ENCODE measurements at regions not wholly inside any gene's neighbourhood (a gene's known extent, or its start where the extent isn't known, plus 50 kb on each side); places are given as distances from the start of the nearest gene placed in this dataset.

GRCh38 chr20:4459081-4459480, 210.0 kb upstream of the ADRA1D start:
- no peak for TF ChIP-seq CTCF (IDR thresholded peaks at IDR 0.05; ENCODE audit: insufficient read depth, low read length, missing control alignments)
- POLR2A ChIA-PET: no interaction called here
- no peak overlapping the region for H3K4me3 ChIP-seq (ENCODE audit: low read depth, low read length)
- DNase-seq (ENCODE audit: low read depth, low spot score): no peak
- CTCF ChIA-PET: no interaction called here

GRCh38 chr20:4457566-4458543, 208.8 kb upstream of the ADRA1D start:
- DNase-seq (ENCODE audit: low read depth, low spot score): no peak
- no peak for TF ChIP-seq CTCF (IDR thresholded peaks at IDR 0.05; ENCODE audit: insufficient read depth, low read length, missing control alignments)
- POLR2A ChIA-PET: no interaction called here
- CTCF ChIA-PET: no interaction called here
- H3K4me3 ChIP-seq (ENCODE audit: low read depth, low read length): no peak overlapping the region

DNA sequence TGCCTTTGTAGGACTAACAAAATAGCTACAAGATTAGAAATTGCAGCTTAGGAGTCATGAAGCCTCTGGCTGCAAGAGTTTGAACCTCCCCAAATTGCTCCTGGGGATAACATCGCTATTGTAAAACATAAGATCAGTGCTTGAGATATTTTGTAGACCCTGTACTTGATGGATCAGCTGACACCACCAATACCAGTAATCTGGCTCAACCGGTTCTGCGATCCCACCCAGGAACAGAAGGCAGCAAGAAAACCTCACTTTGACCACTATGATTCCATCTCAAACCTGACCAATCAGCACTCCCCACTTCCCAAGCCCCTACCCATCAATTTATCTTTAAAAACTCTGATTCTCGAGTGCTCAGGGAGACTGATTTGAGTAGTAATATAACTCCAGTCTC, 206.9 kb upstream of the ADRA1D start:
- POLR2A ChIA-PET: no interaction called here
- TF ChIP-seq CTCF (IDR thresholded peaks at IDR 0.05; ENCODE audit: insufficient read depth, low read length, missing control alignments): no peak
- CTCF ChIA-PET: no interaction called here
- no peak overlapping the region for H3K4me3 ChIP-seq (ENCODE audit: low read depth, low read length)
- DNase-seq (ENCODE audit: low read depth, low spot score): no peak

- no peak for TF ChIP-seq CTCF (IDR thresholded peaks at IDR 0.05; ENCODE audit: insufficient read depth, low read length, missing control alignments)
- CTCF ChIA-PET: no interaction called here
Measured at GRCh38 chr20:4455301-4455701, 206.2 kb upstream of the ADRA1D start.

DNA sequence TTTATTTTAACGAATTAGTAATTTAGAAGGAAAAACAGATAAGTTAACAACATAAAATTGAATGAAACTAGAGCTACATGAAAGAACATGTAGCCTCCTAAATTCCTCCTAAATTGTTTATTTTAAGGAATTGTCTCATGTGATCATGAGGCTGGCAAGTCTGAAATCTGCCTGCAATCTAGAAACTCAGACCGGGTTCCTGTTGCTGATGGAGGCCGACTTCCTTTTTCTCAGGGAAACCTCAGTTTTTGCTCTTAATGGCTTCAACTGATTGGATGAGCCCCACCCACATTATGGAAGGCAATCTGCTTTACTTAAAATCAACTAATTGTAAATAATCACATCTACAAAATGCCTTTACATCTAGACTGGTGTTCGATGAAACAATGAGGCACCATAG, 205.0 kb upstream of the ADRA1D start:
- CTCF ChIA-PET: no interaction called here
- POLR2A ChIA-PET: no interaction called here
- no peak for DNase-seq (ENCODE audit: low read depth, low spot score)
- H3K4me3 ChIP-seq (ENCODE audit: low read depth, low read length): no peak overlapping the region
- TF ChIP-seq CTCF (IDR thresholded peaks at IDR 0.05; ENCODE audit: insufficient read depth, low read length, missing control alignments): no peak

More at GRCh38 chr20:4455301-4455701, 206.2 kb upstream of the ADRA1D start:
- POLR2A ChIA-PET: no interaction called here
- H3K4me3 ChIP-seq (ENCODE audit: low read depth, low read length): no peak overlapping the region
- no peak for DNase-seq (ENCODE audit: low read depth, low spot score)

- ChIA-PET CTCF (no interaction called here), POLR2A (no interaction called here)
- TF ChIP-seq CTCF (IDR thresholded peaks at IDR 0.05; ENCODE audit: insufficient read depth, low read length, missing control alignments): no peak
- DNase-seq (ENCODE audit: low read depth, low spot score): no peak
- no peak overlapping the region for H3K4me3 ChIP-seq (ENCODE audit: low read depth, low read length)
Measured at GRCh38 chr20:4453359-4453758, 204.3 kb upstream of the ADRA1D start.

Data from AG04449 (cell line).